Epithelial cell of esophagus (primary cell): ENCODE measurements at regions not wholly inside any gene's neighbourhood (a gene's known extent, or its start where the extent isn't known, plus 50 kb on each side); places are given as distances from the start of the nearest gene placed in this dataset.
A peak's percentile ranks its signal among the peaks of the same experiment; 100 is the strongest.
"Not testable (repeated sequence)": the region's sequence is repeated elsewhere in the genome, so short reads cannot be mapped to it uniquely, and the experiment has no call there.

Source experiments
- DNase-seq: peaks from one replicate; pipeline ENCODE4 v3.0.0; 2010; ENCODE audit warnings: low read depth
- H3K4me3 ChIP-seq: 2 replicates; pipeline ENCODE4 v1.5.1; 2011; ENCODE audit warnings: mild to moderate bottlenecking, low read length, control low read depth
- CTCF ChIP-seq: IDR thresholded peaks from 2 replicates; pipeline ENCODE4 v1.5.1; 2011; ENCODE audit warnings: low read depth, mild to moderate bottlenecking, low read length, control low read depth, inconsistent platforms; ENCODE audit not compliant: insufficient read depth; ENCODE audit errors: missing control alignments

- no peak overlapping the region for H3K4me3 ChIP-seq
- no peak for TF ChIP-seq CTCF
- DNase-seq = no peak
These were observed 128.5 kb upstream of the VKORC1L1 start for GRCh38 chr7:65744406-65744805.

- H3K4me3 ChIP-seq = no peak overlapping the region
- TF ChIP-seq CTCF = no peak
- DNase-seq = peak; percentile 57
These were observed 126.5 kb upstream of the VKORC1L1 start for GRCh38 chr7:65746398-65746669.

GRCh38 chr7:65749039-65749438 is 123.8 kb upstream of the VKORC1L1 start:
- no peak for DNase-seq
- no peak for TF ChIP-seq CTCF
- no peak overlapping the region for H3K4me3 ChIP-seq

GRCh38 chr7:65749518-65749917 is 123.4 kb upstream of the VKORC1L1 start:
- no peak overlapping the region for H3K4me3 ChIP-seq
- TF ChIP-seq CTCF = no peak

GRCh38 chr7:65750511-65751344 is 122.1 kb upstream of the VKORC1L1 start:
- peak; percentile 95 for DNase-seq
- TF ChIP-seq CTCF = no peak
- H3K4me3 ChIP-seq = peak overlapping the region; percentile 98

More at GRCh38 chr7:65749518-65749917, 123.4 kb upstream of the VKORC1L1 start:
- no peak for DNase-seq

GRCh38 chr7:65754070-65754469 is 118.8 kb upstream of the VKORC1L1 start:
- DNase-seq, H3K4me3 ChIP-seq: not testable (repeated sequence)

GRCh38 chr7:65758991-65759390 is 113.9 kb upstream of the VKORC1L1 start:
- DNase-seq, H3K4me3 ChIP-seq: not testable (repeated sequence)

- H3K4me3 ChIP-seq, DNase-seq: not testable (repeated sequence)
These were observed 110.2 kb upstream of the VKORC1L1 start for GRCh38 chr7:65762712-65763111.

GRCh38 chr7:65763114-65763513 is 109.8 kb upstream of the VKORC1L1 start:
- DNase-seq, H3K4me3 ChIP-seq: not testable (repeated sequence)

- H3K4me3 ChIP-seq = peak overlapping the region; percentile 78
- peak; percentile 91 for DNase-seq
These were observed 102.2 kb upstream of the VKORC1L1 start for GRCh38 chr7:65770473-65771225.

- peak overlapping the region; percentile 78 for H3K4me3 ChIP-seq
- not testable (repeated sequence) for DNase-seq
These were observed 101.7 kb upstream of the VKORC1L1 start for GRCh38 chr7:65771226-65771569.

- not testable (repeated sequence) for H3K4me3 ChIP-seq, DNase-seq
These were observed 96.2 kb upstream of the VKORC1L1 start for GRCh38 chr7:65776677-65777076.

GRCh38 chr7:65789943-65790342 is 82.9 kb upstream of the VKORC1L1 start:
- not testable (repeated sequence) for DNase-seq, H3K4me3 ChIP-seq

GRCh38 chr7:65791788-65792187 is 81.1 kb upstream of the VKORC1L1 start:
- DNase-seq, H3K4me3 ChIP-seq: not testable (repeated sequence)
